ENCODE measurements at regions not wholly inside any gene's neighbourhood (a gene's known extent, or its start where the extent isn't known, plus 50 kb on each side); places are given as distances from the start of the nearest gene placed in this dataset.

GRCh38 chr2:134178138-134178877 is 75.6 kb upstream of the MGAT5 start:
- Histone ChIP-seq H2AFZ (ENCODE audit: low read length) (no peak overlapping the region), H3K4me2 (ENCODE audit: low read length) (peak overlapping the region; percentile 13; the same call in 1 of the 2 replicates), H4K20me1 (ENCODE audit: insufficient read depth, low read length) (peaks cover 10% of the 10 kb centered on the region; the same call in 1 of the 2 replicates), H3K4me3 (ENCODE audit: low read depth, low read length, poor library complexity, severe bottlenecking) (no peak overlapping the region), H3K9me2 (ENCODE audit: insufficient read depth, low read length) (no peaks in the 10 kb centered on the region), H3K36me3 (ENCODE audit: insufficient read depth, low read length) (no peaks in the 10 kb centered on the region), H3K27ac (ENCODE audit: low read depth, low read length, poor library complexity, severe bottlenecking) (no peak overlapping the region), H3K4me1 (ENCODE audit: insufficient read depth, low read length, poor library complexity, severe bottlenecking) (peaks cover 22% of the 10 kb centered on the region), H3K79me2 (ENCODE audit: insufficient read depth, low read depth, low read length) (peaks cover 10% of the 10 kb centered on the region; the same call in 1 of the 2 replicates), H3K9me3 (ENCODE audit: low read length) (no peaks in the 10 kb centered on the region)
- ChIA-PET POLR2A (interaction anchor here (1.3 to 1.4 kb wide), 3 partner anchors 12 to 233 kb away, joined by 3 to 6 read pairs (median 4); no protein-coding TSS in a partner anchor), CTCF (ENCODE audit: unreplicated experiment) (no interaction called here)
- no TSS peak for BruUV-seq (replicated peaks)
- intact Hi-C loops (cut with micrococcal nuclease; ENCODE audit: unreplicated experiment): no loop called here
- peak; percentile 13 for DNase-seq (ENCODE audit: low spot score)
- no peak for TF ChIP-seq CTCF (conservative IDR thresholded peaks at IDR 0.05; ENCODE audit: low read length)
- no peak for TF ChIP-seq EZH2phosphoT487 (IDR thresholded peaks at IDR 0.05; ENCODE audit: borderline replicate concordance, low read depth, low read length)

GRCh38 chr2:134181219-134181618 is 72.7 kb upstream of the MGAT5 start:
- POLR2A ChIA-PET: interaction anchor here (0.6 to 1.5 kb wide), 4 partner anchors 15 to 316 kb away, joined by 3 to 7 read pairs (median 4); no protein-coding TSS in a partner anchor
- Histone ChIP-seq H3K4me3 (ENCODE audit: low read depth, low read length, poor library complexity, severe bottlenecking) (no peak overlapping the region), H2AFZ (ENCODE audit: low read length) (no peak overlapping the region), H3K9me2 (ENCODE audit: insufficient read depth, low read length) (no peaks in the 10 kb centered on the region), H4K20me1 (ENCODE audit: insufficient read depth, low read length) (peaks cover 6% of the 10 kb centered on the region; the same call in 1 of the 2 replicates), H3K27ac (ENCODE audit: low read depth, low read length, poor library complexity, severe bottlenecking) (no peak overlapping the region), H3K79me2 (ENCODE audit: insufficient read depth, low read depth, low read length) (peaks cover 10% of the 10 kb centered on the region; the same call in 1 of the 2 replicates), H3K36me3 (ENCODE audit: insufficient read depth, low read length) (0 out of 2 replicates have a peak, but pooled peaks cover under 1% of the 10 kb centered on the region), H3K4me1 (ENCODE audit: insufficient read depth, low read length, poor library complexity, severe bottlenecking) (peaks cover 22% of the 10 kb centered on the region), H3K4me2 (ENCODE audit: low read length) (peak overlapping the region; percentile 10; the same call in 1 of the 2 replicates), H3K9me3 (ENCODE audit: low read length) (no peaks in the 10 kb centered on the region)
- no TSS peak for BruUV-seq (replicated peaks)
- peak; percentile 42 for DNase-seq (ENCODE audit: low spot score)
- TF ChIP-seq EZH2phosphoT487 (IDR thresholded peaks at IDR 0.05; ENCODE audit: borderline replicate concordance, low read depth, low read length) (no peak), CTCF (conservative IDR thresholded peaks at IDR 0.05; ENCODE audit: low read length) (0 out of 2 replicates have a peak, but pooled peaks have one; percentile 9)
- intact Hi-C loops (cut with micrococcal nuclease; ENCODE audit: unreplicated experiment): no loop called here
- CTCF ChIA-PET (ENCODE audit: unreplicated experiment): no interaction called here

- 0 out of 2 replicates have a peak, but pooled peaks cover 7% of the 10 kb centered on the region for H3K36me3 ChIP-seq (ENCODE audit: insufficient read depth, low read length)
- H3K4me1 ChIP-seq (ENCODE audit: insufficient read depth, low read length, poor library complexity, severe bottlenecking): peaks cover 9% of the 10 kb centered on the region
- ChIA-PET POLR2A (interaction anchor here (0.5 to 1.1 kb wide), 2 partner anchors 15 to 95 kb away, joined by 3 read pairs; no protein-coding TSS in a partner anchor), CTCF (ENCODE audit: unreplicated experiment) (no interaction called here)
- no peak overlapping the region for H3K4me3 ChIP-seq (ENCODE audit: low read depth, low read length, poor library complexity, severe bottlenecking)
- intact Hi-C loops (cut with micrococcal nuclease; ENCODE audit: unreplicated experiment): no loop called here
- H3K4me2 ChIP-seq (ENCODE audit: low read length): no peak overlapping the region
- H3K9me2 ChIP-seq (ENCODE audit: insufficient read depth, low read length): no peaks in the 10 kb centered on the region
- no peaks in the 10 kb centered on the region for H4K20me1 ChIP-seq (ENCODE audit: insufficient read depth, low read length)
- H3K79me2 ChIP-seq (ENCODE audit: insufficient read depth, low read depth, low read length): peaks cover 6% of the 10 kb centered on the region; the same call in 1 of the 2 replicates
- H3K9me3 ChIP-seq (ENCODE audit: low read length): no peaks in the 10 kb centered on the region
- no peak for TF ChIP-seq EZH2phosphoT487 (IDR thresholded peaks at IDR 0.05; ENCODE audit: borderline replicate concordance, low read depth, low read length)
- H2AFZ ChIP-seq (ENCODE audit: low read length): no peak overlapping the region
- no peak for DNase-seq (ENCODE audit: low spot score)
- H3K27ac ChIP-seq (ENCODE audit: low read depth, low read length, poor library complexity, severe bottlenecking): no peak overlapping the region
- BruUV-seq (replicated peaks): no TSS peak
These were observed 70.2 kb upstream of the MGAT5 start for GRCh38 chr2:134183679-134184078.
